ENCODE measurements at regions not wholly inside any gene's neighbourhood (a gene's known extent, or its start where the extent isn't known, plus 50 kb on each side); places are given as distances from the start of the nearest gene placed in this dataset.

DNA sequence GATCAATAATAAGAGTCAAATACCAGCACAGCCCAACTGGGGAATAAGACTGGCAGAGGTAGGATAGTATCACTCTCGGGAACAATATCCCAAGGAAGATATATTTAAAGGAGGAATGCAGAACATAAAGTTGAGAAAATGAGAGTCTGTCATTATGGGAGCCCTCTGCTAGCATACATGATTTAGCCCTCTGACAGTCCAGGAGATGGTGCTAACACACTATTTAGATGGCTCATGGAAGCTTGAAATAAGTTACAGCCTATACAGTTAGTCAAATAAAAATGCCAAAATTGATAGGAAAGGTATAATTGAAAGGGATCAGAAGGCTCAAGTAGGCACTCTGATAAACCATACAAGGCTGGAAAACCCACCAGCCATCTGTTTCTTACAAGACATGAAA is 201.0 kb upstream of the NEIL3 start:
- DNase-seq (ENCODE audit: low spot score) = no peak

DNA sequence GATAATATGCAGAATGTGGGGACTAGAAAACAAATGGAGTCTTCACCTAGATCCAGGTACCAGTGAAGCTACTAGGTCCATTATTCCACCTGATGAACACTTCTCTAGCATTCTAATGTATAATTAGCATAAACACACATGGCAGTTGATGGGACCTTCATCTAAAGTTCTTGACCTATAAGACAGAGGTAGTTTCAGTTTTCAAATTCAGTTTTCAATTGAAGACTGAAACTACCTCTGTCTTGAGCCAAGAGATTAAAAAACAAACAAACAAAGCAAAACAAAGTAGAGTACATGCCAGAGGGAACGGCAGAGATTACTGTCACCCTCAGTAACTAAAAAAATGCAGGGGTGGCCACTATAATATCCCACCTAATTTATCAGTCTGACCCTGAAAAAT is 199.9 kb upstream of the NEIL3 start:
- DNase-seq (ENCODE audit: low spot score) = no peak

DNA sequence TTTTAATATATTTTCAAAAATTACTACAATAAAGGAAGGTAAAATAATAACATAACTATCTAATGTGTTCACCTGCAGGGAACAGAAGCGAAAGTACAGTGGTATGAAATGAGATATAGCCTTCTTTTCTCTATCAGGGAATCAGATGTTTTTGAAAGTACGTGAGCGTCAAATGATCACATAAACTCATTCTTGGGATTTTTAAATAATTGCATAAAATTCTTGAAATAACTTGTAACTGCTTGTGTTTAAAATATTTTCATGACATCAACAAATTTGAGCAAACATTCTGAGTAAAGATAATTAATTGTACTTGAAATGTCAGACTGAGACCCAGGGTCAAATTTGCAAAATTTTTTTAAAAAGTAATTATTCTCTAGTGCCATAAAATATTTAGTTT is 193.5 kb upstream of the NEIL3 start:
- DNase-seq (ENCODE audit: low spot score) = no peak

DNA sequence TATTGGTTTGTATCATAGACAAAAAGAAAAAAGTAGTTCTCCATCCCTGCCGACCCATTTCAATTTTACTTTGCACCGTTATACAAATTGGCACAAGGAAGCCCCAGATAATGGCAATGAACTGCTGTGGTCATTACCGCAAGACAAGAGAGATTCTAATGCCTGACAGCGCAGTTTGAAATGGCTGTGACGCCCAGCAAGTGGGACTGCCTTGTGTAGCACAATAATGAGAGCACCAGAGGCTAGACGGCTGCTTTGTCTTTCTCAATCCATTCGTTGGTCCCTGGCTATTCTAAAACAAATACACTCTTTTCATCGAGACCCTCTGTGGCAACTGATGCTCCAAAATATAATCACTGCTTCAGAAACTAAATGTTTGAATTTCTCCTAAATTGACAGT is 192.4 kb upstream of the NEIL3 start:
- DNase-seq (ENCODE audit: low spot score) = no peak

DNA sequence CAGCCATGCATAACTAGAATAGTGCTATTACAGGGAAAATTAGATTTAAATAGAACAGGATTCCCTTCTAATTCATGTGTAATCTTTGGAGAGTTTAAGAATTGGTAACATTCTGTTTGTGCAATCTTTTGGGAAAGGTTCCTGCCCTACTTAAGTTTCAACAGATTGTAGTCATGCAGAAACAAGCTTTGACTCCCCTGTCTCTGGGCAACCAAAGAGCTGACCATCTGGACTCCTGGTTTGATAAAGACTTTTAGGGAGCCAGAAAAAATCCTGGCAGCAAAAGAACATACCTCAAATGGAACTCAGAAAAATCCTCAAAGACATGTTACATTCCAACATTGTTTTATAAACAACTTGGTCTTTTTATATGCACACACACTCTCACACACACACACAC is 191.1 kb upstream of the NEIL3 start:
- DNase-seq (ENCODE audit: low spot score) = no peak

DNA sequence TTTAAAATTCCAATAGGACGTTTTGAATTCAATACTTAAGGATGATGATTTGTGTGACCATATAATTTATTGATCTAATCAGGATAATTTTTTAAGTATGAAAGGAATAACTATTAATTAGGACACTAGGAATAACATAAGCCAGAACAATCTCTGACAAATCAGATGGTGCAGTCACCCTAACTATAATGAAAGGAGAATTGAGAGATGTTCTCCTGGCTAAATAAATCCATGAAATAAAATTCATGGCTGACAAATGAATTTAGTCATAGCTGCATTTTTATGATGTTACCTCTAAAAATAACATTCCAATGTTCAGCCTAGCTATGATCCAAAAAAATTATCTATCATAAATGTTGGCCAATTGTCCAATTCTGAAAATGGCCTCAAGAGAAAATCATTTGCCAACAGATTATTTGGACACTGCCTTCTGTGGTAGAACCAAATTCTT is 190.6 kb upstream of the NEIL3 start:
- no peak for DNase-seq (ENCODE audit: low spot score)

DNA sequence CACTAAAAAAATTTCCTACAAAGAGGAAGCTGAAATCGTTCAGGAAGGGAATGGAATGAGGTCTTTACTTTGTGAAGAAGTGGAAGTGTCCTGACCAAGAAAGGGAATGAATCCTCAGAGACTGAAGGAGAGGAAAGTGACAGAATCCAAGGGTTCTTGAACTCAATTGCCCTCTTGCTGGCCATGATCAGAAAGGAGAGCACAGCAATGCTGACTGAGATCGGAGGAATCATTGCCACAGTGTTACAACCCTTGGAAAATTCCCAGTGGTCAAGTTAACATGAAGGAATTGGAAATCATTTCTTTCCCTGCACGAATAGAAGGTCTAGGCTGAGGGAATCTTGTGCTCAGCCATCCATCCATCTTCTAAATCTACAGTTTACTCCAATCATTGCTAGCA is 190.0 kb upstream of the NEIL3 start:
- no peak for DNase-seq (ENCODE audit: low spot score)

DNA sequence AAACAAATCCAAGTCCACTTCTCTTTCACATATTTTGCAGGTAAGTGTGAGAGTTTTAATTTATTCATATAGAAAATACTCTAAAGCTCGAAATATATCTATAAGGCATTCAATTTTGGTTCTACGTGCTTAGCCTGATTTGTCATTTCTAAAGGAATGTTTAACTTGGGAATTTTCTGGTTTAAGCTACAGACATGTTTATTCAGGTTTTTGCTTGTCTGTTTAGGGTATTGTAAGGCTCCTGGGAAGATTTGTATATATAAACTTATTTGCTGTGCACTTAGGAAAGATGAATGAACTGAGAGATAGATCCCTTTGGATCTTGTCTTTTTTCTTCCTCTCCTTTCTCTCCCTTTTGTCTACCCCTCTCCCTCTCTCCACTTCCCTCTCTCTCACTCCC is 185.9 kb upstream of the NEIL3 start:
- no peak for DNase-seq (ENCODE audit: low spot score)

DNA sequence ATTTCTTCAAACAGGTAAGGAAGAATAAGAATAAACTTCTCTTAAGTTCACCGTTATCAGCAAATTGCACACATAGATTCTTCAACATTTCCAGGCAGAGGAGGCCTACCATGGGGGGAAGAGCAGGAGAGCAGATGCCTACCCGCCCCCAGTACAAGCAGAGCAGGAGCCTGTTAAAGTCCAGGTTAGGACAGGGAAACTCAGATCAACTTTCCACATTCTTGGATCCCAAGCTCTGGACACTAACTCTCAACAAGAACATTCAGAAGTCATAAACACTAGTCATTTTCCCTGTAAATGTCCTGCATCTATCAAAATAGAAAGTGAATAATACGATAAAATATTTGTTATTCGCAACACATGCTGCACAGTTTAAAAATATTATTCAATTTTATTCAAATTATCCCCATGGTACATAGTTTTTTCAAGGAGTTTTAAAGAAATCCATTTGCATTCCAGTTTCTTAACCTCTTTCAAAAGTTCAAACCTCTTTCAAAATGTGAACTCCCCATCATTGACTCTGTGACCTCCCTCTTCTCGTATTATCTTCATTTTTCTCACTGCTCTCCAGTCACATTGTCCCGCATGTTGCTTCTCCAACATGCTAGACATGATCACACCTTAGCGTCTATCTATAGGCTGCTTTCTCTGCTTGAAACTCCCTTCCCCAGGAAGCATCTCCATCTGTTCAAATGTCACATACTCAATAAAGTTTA is 185.2 kb upstream of the NEIL3 start:
- no peak for DNase-seq (ENCODE audit: low spot score)

DNA sequence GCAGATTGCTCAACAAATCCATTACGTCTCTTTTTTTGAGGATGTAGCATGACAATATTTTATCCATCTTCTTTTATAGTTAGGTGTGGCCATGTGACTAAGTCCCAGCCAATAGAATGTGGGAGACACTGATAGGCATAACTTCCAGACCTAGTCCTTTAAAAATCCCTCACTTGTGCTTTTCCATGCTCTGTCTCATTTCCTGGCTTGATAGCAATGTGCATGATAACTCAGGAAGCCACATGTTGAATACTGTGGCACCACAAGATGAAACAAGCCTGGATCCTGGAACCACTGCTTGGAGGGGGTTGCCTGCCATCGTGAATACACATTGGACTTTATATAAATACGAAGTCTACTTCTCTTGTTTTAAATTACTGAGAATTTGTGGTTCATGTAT is 184.0 kb upstream of the NEIL3 start:
- no peak for DNase-seq (ENCODE audit: low spot score)

DNA sequence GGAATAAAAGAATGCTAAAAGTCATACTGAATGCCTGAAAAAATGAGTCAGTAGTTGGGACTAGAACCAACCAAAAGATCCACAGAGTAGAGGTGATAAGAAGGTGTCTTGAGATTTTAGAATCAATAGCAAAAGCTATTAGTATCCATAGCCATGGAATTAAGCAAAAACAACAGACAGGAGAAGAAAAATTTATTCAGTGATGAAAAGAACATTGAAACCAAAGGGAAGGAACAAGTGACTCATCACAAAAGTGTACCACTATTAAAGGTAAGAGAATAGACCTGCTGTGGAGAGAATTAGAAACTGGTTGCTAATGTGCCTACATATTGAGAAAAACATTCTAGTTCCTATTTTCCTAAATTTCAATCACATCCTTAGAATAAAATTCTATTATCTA is 182.0 kb upstream of the NEIL3 start:
- no peak for DNase-seq (ENCODE audit: low spot score)

DNA sequence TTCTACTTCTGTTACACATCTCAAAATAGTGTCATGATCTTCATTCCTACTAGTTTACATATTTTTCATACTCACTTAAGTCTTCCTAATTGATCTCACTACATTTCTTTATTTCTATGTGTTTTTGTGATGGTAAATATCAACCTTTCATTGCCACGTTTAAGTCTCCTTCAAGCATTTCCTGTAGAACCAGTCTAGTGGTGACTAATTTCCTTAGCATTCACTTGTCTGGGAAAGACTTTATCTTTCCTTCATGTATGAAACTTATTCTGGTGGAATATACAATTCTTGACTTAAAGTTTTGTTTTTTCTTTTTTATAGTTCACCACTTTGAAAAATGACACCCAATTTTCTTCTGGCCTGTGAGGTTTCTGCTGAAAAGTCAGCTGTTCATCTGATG is 181.4 kb upstream of the NEIL3 start:
- no peak for DNase-seq (ENCODE audit: low spot score)

DNA sequence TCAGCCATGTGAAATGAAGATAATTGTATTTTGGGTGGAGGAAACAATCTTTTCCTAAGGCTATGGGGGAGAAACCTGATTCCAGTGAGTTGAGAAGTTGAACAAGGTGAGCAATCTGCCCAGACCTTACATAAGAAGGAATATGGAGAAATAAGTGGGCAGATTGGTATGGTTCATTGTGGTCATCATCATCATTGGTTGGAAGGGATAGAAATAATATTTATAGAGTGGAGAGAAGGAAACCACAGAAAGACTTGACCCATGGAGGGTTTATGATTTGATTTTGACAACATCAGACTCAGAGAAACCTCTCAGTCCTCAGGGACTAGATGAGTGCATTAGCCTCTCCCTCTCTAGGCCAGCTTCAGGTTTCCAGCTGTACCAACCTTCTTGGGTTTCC is 177.9 kb upstream of the NEIL3 start:
- no peak for DNase-seq (ENCODE audit: low spot score)

DNA sequence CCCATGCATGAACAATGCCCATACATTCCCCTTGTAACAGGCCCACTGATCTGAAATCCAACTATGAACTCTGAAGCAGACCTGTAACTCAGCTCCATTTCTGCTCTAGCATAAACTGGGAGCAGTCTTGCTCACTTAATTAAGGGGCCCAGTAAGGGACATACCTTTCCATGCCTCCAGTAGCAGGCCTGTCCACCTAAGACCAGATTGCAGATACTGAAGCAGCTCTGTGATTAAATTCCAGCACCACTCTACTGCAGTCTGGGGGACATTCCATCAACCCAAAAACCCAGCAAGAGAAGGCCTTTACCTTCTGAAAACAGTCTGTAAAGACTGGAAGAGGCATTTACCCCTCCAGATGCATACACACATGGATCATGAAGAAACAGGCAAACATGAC is 162.0 kb upstream of the NEIL3 start:
- no peak for DNase-seq (ENCODE audit: low spot score)

DNA sequence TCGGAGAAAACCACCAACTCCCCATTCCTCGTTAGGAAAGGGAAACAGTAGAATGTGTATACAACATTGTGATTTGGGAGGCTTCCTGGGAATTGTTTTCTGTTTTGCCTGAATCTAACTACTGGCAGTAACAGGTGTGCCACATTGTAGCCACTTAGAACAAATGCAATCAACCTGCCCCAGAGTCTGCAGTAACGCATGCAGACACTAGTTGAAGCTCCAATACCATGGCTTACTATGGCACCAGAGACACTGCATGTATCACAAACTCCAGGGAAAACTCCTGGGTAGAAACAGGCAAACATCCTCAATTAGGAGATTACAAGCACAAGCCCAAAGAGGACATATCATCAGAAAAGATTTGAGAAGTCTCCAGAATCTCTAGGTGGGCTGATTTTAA is 154.2 kb upstream of the NEIL3 start:
- DNase-seq (ENCODE audit: low spot score) = no peak

DNA sequence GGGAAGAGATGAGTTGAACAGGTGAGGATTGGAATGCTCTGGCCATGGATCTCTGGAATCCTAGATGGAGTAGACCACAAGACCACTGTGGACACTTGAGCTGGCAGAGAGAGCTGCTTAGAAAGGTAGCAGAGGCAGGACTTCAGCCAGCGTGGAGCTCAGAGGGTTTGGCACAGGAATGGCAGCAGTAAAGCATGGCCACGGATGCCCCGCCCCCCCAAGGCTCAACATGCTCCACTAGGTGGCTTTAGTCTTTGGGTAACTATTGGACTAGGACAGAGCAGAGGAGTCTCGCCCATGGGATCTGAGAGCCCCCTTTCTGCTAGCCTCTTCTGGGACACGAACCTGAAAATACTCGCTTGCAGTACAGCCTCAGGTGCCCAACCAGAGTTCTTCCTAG is 150.1 kb upstream of the NEIL3 start:
- no peak for DNase-seq (ENCODE audit: low spot score)

DNA sequence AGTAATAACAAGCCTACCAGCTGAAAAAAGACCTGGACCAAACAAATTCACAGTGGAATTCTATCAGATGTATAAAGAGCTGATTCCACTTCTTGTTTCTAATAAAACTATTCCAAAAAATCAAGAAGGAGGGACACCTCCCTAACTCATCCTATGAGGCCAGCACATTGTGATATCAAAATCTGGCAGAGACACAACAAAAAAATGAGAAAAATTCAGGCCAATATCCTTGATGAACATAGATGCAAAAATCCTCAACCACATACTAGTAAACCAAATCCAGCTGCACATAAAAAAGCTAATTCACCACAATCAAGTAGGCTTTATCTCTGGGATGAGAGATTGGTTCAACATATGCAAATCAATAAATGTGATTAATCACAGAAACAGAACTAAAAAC is 147.9 kb upstream of the NEIL3 start:
- no peak for DNase-seq (ENCODE audit: low spot score)

DNA sequence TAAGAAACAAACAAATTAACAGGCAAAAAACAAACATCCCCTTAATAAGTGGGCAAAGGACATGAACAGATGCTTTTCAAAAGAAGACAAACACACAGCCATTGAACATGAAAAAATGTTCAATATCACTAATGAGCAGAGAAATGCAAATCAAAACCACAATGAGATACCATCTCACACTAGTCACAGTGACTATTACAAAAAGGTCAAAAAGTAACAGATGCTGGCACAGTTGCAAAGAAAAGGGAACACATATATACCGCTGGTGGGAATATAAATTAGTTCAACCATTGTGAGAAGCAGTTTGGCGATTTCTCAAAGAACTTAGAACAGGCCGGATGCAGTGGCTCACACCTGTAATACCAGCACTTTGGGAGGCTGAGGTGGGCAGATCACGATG is 146.1 kb upstream of the NEIL3 start:
- DNase-seq (ENCODE audit: low spot score) = no peak

DNA sequence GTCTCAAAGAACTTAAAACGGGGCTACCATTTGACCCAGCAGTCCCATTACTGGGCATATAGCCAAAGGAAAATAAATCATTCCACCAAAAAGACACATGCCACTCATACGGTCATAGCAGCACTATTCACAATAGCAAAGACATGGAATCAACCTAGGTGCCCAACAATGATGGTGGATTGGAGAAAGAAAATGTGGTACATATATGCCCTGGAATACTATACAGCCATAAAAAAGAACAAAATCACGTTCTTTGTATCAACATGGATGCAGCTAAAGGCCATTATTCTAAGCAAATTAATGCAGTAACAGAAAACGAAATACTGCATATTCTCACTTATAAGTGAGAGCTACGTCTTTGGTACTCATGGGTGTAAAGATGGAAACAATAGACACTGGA is 138.1 kb upstream of the NEIL3 start:
- DNase-seq (ENCODE audit: low spot score) = no peak

DNA sequence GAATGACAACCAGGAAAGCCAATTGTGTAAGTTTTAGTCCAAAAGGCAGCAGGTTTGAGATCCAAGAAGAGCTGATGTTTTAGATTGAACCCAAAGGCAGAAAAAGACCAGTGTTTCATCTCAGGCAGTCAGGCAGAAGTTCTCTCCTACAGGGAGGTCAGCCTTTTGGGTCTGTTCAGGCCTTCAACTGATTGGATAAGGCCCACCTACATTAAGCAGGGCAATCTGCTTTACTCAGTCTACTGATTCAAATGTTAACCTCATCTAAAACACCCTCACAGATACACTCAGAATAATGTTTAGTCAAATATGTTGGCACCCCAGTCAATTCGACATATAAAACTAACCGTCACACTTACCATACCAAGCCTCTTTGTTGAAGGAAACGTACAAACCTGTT is 134.2 kb upstream of the NEIL3 start:
- DNase-seq (ENCODE audit: low spot score) = no peak

DNA sequence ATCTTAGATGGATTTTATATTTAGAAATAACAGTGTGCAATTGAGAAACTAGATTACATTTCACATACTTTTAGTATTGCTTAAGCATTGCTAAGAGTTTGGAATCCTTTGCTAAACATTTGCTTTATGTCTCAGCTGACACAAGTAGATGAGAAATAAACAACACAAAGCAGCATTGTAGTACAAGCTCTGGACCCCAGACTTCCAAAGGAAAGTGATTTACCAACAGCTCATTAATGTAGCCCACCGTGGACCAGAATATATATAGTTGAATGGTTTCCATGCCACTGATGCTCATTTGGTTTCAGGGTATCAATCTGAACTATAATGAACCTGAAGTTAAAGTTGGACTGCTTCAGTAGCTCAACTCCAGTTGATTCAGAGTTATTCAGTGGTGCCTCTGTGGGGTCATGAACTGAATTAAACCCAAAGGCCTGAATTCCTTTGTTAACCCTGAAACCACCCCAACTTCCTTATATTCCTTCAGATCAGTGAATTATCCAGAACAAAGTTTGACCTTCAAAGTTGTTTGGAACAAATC is 132.1 kb upstream of the NEIL3 start:
- no peak for DNase-seq (ENCODE audit: low spot score)

DNA sequence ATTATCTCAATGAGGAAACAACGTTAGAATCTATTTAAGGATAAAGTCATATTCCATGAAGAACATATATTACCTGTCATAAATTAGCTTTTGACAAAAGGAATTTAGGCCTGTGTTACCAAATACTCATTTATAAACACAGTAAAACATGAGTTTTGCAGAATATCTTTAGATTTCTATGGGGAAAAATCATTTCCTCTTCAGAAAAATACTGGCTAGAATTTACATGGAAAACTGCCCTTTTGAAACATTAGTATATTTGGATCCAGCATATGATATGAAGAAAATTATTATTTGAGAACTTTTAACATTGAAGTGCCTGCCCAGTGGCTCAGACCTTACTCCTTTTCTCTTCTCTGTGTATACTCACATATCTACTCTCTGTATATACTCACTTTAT is 131.4 kb upstream of the NEIL3 start:
- no peak for DNase-seq (ENCODE audit: low spot score)

DNA sequence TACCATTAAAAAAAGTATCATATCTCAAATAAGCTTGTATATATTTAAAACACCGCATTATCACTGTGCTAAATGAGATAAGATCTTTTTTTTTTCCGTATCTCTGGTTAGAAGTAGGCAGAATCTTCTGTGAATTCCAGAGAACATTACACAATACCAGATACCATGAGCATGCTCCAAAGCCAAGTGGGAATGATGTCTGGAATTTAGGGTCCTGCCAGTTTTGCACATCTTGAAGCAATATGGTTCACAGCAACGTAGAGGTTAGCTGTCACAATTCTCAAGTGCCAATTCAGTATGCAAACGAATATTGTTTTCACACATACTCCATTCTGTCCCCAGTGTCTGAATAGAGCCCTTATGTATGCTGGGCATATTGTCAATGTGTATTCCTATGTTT is 127.5 kb upstream of the NEIL3 start:
- no peak for DNase-seq (ENCODE audit: low spot score)

DNA sequence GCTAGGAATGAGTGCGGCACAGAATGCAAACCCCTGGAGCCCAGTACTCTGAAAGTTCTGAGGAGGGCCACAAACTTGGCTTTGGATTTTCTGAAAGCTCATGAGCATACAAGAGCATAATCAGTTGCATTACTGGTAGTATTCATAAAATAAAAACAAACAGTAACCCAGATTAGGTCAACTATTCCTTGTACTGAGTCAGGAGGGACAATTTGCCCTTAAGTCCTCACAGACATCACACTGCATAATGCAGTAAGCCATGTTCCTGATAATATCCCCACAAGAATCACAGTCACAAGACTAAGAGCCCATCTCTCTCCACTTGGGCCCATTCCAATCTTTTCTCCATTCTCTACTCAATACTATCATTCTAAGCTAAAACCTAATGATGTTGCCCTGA is 126.9 kb upstream of the NEIL3 start:
- DNase-seq (ENCODE audit: low spot score) = no peak

DNA sequence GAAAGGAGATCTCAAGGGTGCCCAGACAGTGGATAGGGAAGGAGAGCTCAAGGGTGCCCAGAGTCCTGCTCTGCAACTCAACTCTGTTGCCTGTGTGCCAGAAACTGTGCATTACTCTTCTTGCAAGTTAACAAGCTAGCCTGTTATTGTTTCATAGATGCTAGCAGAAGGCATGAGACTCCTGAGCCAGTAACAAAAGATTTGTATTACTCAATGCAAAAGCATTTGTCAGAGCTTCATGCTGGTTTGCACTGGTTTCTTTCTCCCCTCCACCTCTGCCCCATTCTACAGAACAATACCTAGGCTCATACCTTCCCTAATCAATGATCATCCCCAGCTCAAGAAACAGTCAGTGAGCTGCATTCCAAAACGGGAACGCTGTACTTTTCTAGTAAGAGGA is 124.5 kb upstream of the NEIL3 start:
- DNase-seq (ENCODE audit: low spot score) = no peak

Data from HuH-7 (cell line).